AG04450 (cell line): ENCODE measurements at regions not wholly inside any gene's neighbourhood (a gene's known extent, or its start where the extent isn't known, plus 50 kb on each side); places are given as distances from the start of the nearest gene placed in this dataset.
"Not testable (repeated sequence)": the region's sequence is repeated elsewhere in the genome, so short reads cannot be mapped to it uniquely, and the experiment has no call there.

Source experiments
- CTCF ChIA-PET: fragments of 300-600, 350-600 bp; formaldehyde crosslinking; extraction: SDS; loops from one replicate; lab custom pipeline; 2022; ENCODE audit warnings: antibody characterized with exemption, inconsistent platforms; lab: Charles Lee
- POLR2A ChIA-PET: fragments of 350-600 bp; formaldehyde crosslinking; extraction: SDS; loops from one replicate; lab custom pipeline; 2021; ENCODE audit warnings: antibody characterized with exemption, inconsistent platforms; lab: Yijun Ruan, JAX
- DNase-seq: peaks from one replicate; pipeline ENCODE4 v3.0.0-alpha.2; 2011; ENCODE audit warnings: low read depth, low spot score
- H3K27ac ChIP-seq: one replicate; pipeline ENCODE4 v1.5.1; 2012; ENCODE audit warnings: low read depth, low read length, control low read depth
- H3K27me3 ChIP-seq: one replicate; pipeline ENCODE4 v1.6.0; 2012; ENCODE audit warnings: low read length; ENCODE audit not compliant: control insufficient read depth, insufficient read depth
- H3K4me3 ChIP-seq: 2 replicates; pipeline ENCODE4 v1.5.1; 2011; ENCODE audit warnings: mild to moderate bottlenecking, low read depth, low read length, control low read depth
- H3K9me3 ChIP-seq: 2 replicates; pipeline ENCODE4 v1.5.1; 2012; ENCODE audit warnings: low read length; ENCODE audit not compliant: control insufficient read depth, insufficient read depth
- CTCF ChIP-seq: IDR thresholded peaks from 2 replicates; pipeline ENCODE4 v1.5.1; 2011; ENCODE audit warnings: low read depth, low read length, control low read depth, inconsistent platforms

DNA sequence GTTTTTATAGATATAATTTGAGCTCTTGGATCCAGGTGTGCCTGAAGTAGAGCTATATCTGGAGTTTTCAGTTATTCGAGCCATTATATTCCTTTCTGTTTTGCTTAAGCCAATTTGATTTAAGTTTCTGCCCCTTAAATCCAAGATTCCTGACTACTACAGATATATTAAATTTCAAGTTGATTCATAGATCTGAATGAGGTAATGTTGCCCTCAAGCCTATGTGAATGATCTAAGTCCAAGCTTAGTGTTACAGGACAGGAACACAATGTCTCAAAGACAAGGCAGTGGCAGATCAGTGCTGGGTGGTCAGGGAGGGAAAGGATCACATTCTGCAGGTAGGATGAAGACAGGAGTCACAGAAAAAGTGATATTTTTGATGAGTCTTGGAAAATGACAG is 75.7 kb upstream of the CTBP2 start:
- DNase-seq, result no peak
- Histone ChIP-seq H3K27ac (no peak overlapping the region), H3K9me3 (peaks cover 2% of the 10 kb centered on the region; the same call in 1 of the 2 replicates), H3K27me3 (no peaks in the 10 kb centered on the region), H3K4me3 (no peak overlapping the region)
- TF ChIP-seq CTCF, result no peak
- POLR2A ChIA-PET, result no interaction called here
- CTCF ChIA-PET, result no interaction called here

- H3K4me3 ChIP-seq, result no peak overlapping the region
- H3K27me3 ChIP-seq, result no peaks in the 10 kb centered on the region
- POLR2A ChIA-PET, result no interaction called here
- no peak for DNase-seq
- CTCF ChIA-PET, result no interaction called here
- H3K9me3 ChIP-seq, result peaks cover 5% of the 10 kb centered on the region
- H3K27ac ChIP-seq, result no peak overlapping the region
- TF ChIP-seq CTCF, result no peak
These were observed 75.0 kb upstream of the CTBP2 start for GRCh38 chr10:125235093-125236069.

DNA sequence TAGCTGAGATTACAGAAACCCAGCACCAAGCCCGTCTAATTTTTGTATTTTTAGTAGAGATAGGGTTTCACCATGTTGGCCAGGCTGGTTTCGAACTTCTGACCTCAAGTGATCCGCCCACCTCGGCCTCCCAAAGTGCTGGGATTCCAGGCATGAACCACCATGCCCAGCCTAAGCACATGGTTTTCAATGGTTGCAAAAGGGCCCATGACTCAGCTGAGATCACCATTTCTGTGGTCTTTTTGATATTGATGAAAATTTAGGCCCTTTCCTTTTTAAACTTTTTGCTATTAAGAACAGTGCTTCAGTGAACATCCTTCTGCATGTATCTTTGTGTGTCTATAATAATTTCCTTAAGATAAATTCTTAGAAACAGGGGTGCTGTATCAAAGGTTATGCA is 74.2 kb upstream of the CTBP2 start:
- H3K4me3 ChIP-seq, POLR2A ChIA-PET, H3K27ac ChIP-seq, H3K27me3 ChIP-seq, CTCF ChIA-PET, DNase-seq, H3K9me3 ChIP-seq: not testable (repeated sequence)

GRCh38 chr10:125233726-125234125 is 73.4 kb upstream of the CTBP2 start:
- no peak for TF ChIP-seq CTCF
- no peak for DNase-seq
- CTCF ChIA-PET, result no interaction called here
- H3K9me3 ChIP-seq, result peaks cover 5% of the 10 kb centered on the region
- H3K27ac ChIP-seq, result no peak overlapping the region
- no peaks in the 10 kb centered on the region for H3K27me3 ChIP-seq
- no peak overlapping the region for H3K4me3 ChIP-seq
- POLR2A ChIA-PET, result no interaction called here

GRCh38 chr10:125232841-125233240 is 72.5 kb upstream of the CTBP2 start:
- ChIA-PET POLR2A (no interaction called here), CTCF (no interaction called here)
- Histone ChIP-seq H3K9me3 (peaks cover 3% of the 10 kb centered on the region; the same call in 1 of the 2 replicates), H3K4me3 (no peak overlapping the region), H3K27me3 (no peaks in the 10 kb centered on the region), H3K27ac (no peak overlapping the region)
- DNase-seq, result no peak
- no peak for TF ChIP-seq CTCF
